ENCODE measurements at regions not wholly inside any gene's neighbourhood (a gene's known extent, or its start where the extent isn't known, plus 50 kb on each side); places are given as distances from the start of the nearest gene placed in this dataset.

DNA sequence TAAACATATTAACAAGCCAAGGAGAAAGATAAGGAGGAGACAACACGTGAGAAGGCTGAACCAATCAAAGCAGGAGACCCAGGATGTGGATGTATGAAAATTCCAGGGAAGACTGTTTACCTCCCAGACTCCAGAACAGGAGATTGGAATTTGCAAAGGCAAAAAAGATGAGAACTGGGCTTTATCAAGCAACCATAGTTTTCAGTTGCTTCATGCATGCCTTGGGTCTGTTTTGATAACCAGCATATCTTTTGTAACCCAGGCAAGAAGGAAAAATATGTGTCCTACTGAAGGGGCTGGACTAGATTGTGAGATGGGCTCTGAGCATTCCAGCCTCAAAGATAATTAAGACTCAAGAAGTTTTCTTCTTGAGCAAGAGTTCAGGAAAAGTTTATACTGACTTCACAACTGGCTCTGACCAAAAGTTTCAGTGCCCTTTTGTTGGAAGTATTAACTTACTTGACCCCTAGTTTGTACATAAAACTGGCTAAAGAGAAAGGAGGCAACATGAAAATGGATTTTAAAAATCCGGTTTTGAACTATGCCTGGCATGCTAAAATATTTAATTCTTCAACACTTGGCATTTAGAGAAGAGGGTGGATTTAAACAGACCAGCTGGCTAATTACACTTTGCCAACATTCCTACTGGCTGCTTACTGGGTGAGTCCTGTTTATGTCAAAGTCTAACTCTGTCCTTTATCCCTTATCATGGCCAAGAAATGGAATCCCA lies 79.3 kb upstream of the CD28 start:
- H3K4me2 ChIP-seq, result no peak overlapping the region

DNA sequence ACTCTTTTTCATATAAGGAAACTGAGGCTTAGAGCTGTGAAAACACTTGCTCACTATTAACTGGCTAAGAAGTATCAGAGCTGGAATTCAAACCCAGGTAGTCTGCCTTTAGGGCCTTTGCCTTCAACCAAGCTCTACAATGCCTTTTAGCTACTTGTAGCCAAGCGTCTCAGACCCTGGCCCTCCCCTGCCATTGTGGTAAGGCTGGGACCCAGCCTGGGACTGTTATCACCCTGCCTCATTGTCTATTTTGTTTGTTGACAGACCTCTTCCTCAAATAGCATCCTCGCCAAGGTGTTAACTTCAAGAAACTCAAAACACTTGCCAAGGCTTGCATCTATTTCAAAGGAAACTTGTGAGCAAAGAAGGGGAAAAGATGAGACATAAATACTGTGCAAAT lies 76.7 kb upstream of the CD28 start:
- H3K4me2 ChIP-seq, result no peak overlapping the region
- no peaks in the 10 kb centered on the region for H3K27me3 ChIP-seq (ENCODE audit: insufficient read depth, low read depth)
- TF ChIP-seq, protein P1, sequence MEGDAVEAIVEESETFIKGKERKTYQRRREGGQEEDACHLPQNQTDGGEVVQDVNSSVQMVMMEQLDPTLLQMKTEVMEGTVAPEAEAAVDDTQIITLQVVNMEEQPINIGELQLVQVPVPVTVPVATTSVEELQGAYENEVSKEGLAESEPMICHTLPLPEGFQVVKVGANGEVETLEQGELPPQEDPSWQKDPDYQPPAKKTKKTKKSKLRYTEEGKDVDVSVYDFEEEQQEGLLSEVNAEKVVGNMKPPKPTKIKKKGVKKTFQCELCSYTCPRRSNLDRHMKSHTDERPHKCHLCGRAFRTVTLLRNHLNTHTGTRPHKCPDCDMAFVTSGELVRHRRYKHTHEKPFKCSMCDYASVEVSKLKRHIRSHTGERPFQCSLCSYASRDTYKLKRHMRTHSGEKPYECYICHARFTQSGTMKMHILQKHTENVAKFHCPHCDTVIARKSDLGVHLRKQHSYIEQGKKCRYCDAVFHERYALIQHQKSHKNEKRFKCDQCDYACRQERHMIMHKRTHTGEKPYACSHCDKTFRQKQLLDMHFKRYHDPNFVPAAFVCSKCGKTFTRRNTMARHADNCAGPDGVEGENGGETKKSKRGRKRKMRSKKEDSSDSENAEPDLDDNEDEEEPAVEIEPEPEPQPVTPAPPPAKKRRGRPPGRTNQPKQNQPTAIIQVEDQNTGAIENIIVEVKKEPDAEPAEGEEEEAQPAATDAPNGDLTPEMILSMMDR (conservative IDR thresholded peaks at IDR 0.05; ENCODE audit: low read depth, low read length), result no peak
- no peak overlapping the region for H3K4me3 ChIP-seq (IDR thresholded peaks at IDR 0.05; ENCODE audit: insufficient read depth, low read depth, low read length)
- no peaks in the 10 kb centered on the region for H3K4me1 ChIP-seq (ENCODE audit: low read depth, poor library complexity, severe bottlenecking)
- H3K9ac ChIP-seq, result no peak overlapping the region
- no peak overlapping the region for H2AFZ ChIP-seq (ENCODE audit: low read depth)
- no peaks in the 10 kb centered on the region for H3K79me2 ChIP-seq (ENCODE audit: insufficient read depth, low read depth)
- H4K20me1 ChIP-seq (ENCODE audit: insufficient read depth), result no peaks in the 10 kb centered on the region
- no peak overlapping the region for H3K27ac ChIP-seq
- no peaks in the 10 kb centered on the region for H3K36me3 ChIP-seq (ENCODE audit: insufficient read depth)

More for the DNA sequence above, 79.3 kb upstream of the CD28 start:
- Histone ChIP-seq H3K4me1 (ENCODE audit: low read depth, poor library complexity, severe bottlenecking) (no peaks in the 10 kb centered on the region), H3K27me3 (ENCODE audit: insufficient read depth, low read depth) (no peaks in the 10 kb centered on the region), H3K27ac (no peak overlapping the region), H3K79me2 (ENCODE audit: insufficient read depth, low read depth) (no peaks in the 10 kb centered on the region), H3K4me3 (IDR thresholded peaks at IDR 0.05; ENCODE audit: insufficient read depth, low read depth, low read length) (no peak overlapping the region), H2AFZ (ENCODE audit: low read depth) (no peak overlapping the region), H3K36me3 (ENCODE audit: insufficient read depth) (no peaks in the 10 kb centered on the region), H4K20me1 (ENCODE audit: insufficient read depth) (no peaks in the 10 kb centered on the region), H3K9ac (no peak overlapping the region)
- TF ChIP-seq, protein P1 (conservative IDR thresholded peaks at IDR 0.05; ENCODE audit: low read depth, low read length), result no peak

DNA sequence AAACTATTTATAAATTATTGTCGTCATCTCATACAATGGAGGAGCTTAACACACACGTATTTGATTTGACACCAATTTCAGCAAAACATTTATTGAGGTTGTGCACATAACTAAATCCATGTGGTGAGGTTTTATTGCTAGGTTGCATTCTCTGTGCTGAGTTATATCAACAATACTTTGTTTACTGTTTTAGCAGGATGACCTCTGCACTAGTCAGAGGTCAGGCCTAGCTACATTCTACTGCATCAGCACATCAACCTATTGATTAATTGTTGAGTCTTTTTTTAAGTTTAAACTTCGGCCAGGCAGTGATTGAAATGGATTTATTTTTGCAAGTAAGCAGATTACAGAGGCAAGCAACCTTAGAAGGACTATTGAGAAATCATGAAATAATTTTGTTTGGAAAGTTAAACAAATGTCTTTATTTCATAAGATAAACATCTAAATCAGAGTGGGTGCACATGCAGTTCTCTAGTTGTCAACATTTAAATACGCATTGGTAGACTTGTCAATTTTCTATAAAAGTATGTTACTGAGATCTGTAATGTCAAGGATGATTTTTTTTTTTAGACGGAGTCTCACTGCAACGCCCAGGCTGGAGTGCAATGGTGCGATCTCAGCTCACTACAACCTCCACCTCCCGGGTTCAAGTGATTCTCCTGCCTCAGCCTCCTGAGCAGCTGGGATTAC lies 75.2 kb upstream of the CD28 start:
- Histone ChIP-seq H2AFZ (ENCODE audit: low read depth) (no peak overlapping the region), H3K4me2 (no peak overlapping the region), H3K27me3 (ENCODE audit: insufficient read depth, low read depth) (no peaks in the 10 kb centered on the region), H3K4me3 (IDR thresholded peaks at IDR 0.05; ENCODE audit: insufficient read depth, low read depth, low read length) (no peak overlapping the region), H3K27ac (no peak overlapping the region), H3K36me3 (ENCODE audit: insufficient read depth) (no peaks in the 10 kb centered on the region), H3K9ac (no peak overlapping the region), H3K4me1 (ENCODE audit: low read depth, poor library complexity, severe bottlenecking) (no peaks in the 10 kb centered on the region), H3K79me2 (ENCODE audit: insufficient read depth, low read depth) (no peaks in the 10 kb centered on the region), H4K20me1 (ENCODE audit: insufficient read depth) (no peaks in the 10 kb centered on the region)
- TF ChIP-seq, protein P1 (conservative IDR thresholded peaks at IDR 0.05; ENCODE audit: low read depth, low read length), result no peak

DNA sequence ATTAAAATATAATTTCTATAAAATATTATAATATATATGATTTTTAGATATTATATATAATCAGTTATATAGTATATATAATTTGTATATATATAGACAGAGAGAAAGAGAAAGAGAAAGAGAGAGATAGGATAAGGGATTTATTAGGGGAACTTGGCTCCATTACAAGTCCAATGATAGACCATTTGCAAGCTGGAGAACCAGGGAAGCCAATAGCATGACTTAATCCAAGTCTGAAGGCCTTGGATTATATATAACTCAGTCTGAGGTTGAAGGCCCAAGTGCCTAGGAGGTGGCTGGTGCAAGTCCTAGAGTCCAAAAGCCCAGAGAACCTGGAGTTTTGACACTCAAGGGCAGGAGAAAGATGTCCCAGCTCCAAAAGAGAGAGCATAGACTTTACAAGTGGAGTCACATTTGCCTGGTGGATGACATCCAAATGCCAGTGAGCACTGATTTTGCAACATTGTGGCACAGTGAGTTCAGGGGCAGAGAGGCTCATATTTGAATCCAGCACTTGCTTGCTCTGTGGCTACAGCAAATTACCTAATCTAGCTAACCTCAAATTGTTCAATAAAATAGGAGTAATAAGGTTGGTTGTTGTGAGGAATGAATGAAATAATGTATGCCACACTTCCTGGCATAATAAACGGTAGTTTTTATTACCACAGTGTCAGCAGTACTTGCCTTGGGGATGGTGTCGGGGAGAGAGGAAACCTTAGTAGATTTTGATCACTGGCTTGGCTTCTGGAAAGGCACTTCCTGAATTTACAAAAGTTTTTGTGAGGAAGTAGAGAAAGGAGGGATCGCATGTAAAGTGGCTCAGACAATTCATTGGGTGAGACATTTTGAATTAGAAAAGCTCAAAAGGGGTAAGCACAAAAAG lies 69.6 kb upstream of the CD28 start:
- no peaks in the 10 kb centered on the region for H4K20me1 ChIP-seq (ENCODE audit: insufficient read depth)
- no peaks in the 10 kb centered on the region for H3K27me3 ChIP-seq (ENCODE audit: insufficient read depth, low read depth)
- no peak overlapping the region for H3K9ac ChIP-seq
- H3K27ac ChIP-seq, result no peak overlapping the region
- TF ChIP-seq, protein P1 (conservative IDR thresholded peaks at IDR 0.05; ENCODE audit: low read depth, low read length), result no peak
- H3K4me3 ChIP-seq (IDR thresholded peaks at IDR 0.05; ENCODE audit: insufficient read depth, low read depth, low read length), result no peak overlapping the region
- H3K36me3 ChIP-seq (ENCODE audit: insufficient read depth), result no peaks in the 10 kb centered on the region
- no peak overlapping the region for H2AFZ ChIP-seq (ENCODE audit: low read depth)
- no peak overlapping the region for H3K4me2 ChIP-seq
- H3K79me2 ChIP-seq (ENCODE audit: insufficient read depth, low read depth), result no peaks in the 10 kb centered on the region
- H3K4me1 ChIP-seq (ENCODE audit: low read depth, poor library complexity, severe bottlenecking), result peaks cover 15% of the 10 kb centered on the region
